Tibial nerve (tissue), 4 donors: ENCODE measurements at regions not wholly inside any gene's neighbourhood (a gene's known extent, or its start where the extent isn't known, plus 50 kb on each side); places are given as distances from the start of the nearest gene placed in this dataset.

Experiments
- DNase-seq, 2 donors: peaks; one replicate each; pipeline ENCODE4 v3.0.0-alpha.2; 2019; ENCODE audit warnings: low spot score in 2 of 2
- H3K27ac ChIP-seq, 4 donors: fragments of 200-600 bp; sonication (generic) in 3 of 4; one replicate each; pipeline ENCODE4 v1.5.1; 2017 to 2019; ENCODE audit warnings: mild to moderate bottlenecking in 1 of 4
- H3K27me3 ChIP-seq, 2 donors: fragments of 200-600 bp; sonication (generic) in 1 of 2; one replicate each; pipeline versions ENCODE4 v1.5.1 to v1.6.0; 2017 to 2019
- H3K36me3 ChIP-seq, 3 donors: fragments of 200-600 bp; sonication (generic); one replicate each; pipeline ENCODE4 v1.5.1; 2018 to 2019
- H3K4me1 ChIP-seq, 4 donors: fragments of 200-600 bp; sonication (generic) in 3 of 4; one replicate each; pipeline ENCODE4 v1.5.1; 2017 to 2019
- H3K4me3 ChIP-seq, 4 donors: fragments of 200-600 bp; sonication (generic) in 3 of 4; one replicate each; pipeline ENCODE4 v1.5.1; 2017 to 2019; ENCODE audit warnings: mild to moderate bottlenecking in 1 of 4, moderate library complexity in 1 of 4
- H3K9me3 ChIP-seq, 4 donors: fragments of 200-600 bp; sonication (generic) in 3 of 4; one replicate each; pipeline ENCODE4 v1.5.1; 2017 to 2019
- CTCF ChIP-seq, 5 experiments: fragments of 200-600 bp in 3 of 5; fragments of 450-650 bp in 2 of 5; sonication (generic) in 3 of 5; IDR thresholded peaks; one replicate each; pipeline ENCODE4 v1.5.1; 2016 to 2019; ENCODE audit warnings: antibody characterized with exemption in 5 of 5, mild to moderate bottlenecking in 3 of 5, moderate library complexity in 2 of 5
- EP300 ChIP-seq, 2 donors: sonication (generic); formaldehyde crosslinking; IDR thresholded peaks; one replicate each; pipeline ENCODE4 v1.6.1; 2017; ENCODE audit warnings: antibody characterized with exemption in 2 of 2, mild to moderate bottlenecking in 1 of 2
- POLR2A ChIP-seq, 2 donors: fragments of 450-650 bp; IDR thresholded peaks; one replicate each; pipeline ENCODE4 v1.6.1; 2017; ENCODE audit warnings: antibody characterized with exemption in 2 of 2, mild to moderate bottlenecking in 2 of 2, moderate library complexity in 2 of 2
- WGBS, 2 donors: methylation state at CpG; one replicate each; pipeline ENCODE4 v1.1.5; 2018; 5-methylcytosine and 5-hydroxymethylcytosine counted together

- Histone ChIP-seq H3K36me3 (no peaks in the 10 kb centered on the region), H3K27ac (no peak overlapping the region), H3K27me3 (no peaks in the 10 kb centered on the region), H3K4me3 (no peak overlapping the region), H3K4me1 (peaks cover 0 to 4% (median 0%) of the 10 kb centered on the region in 4 donors), H3K9me3 (no peaks in the 10 kb centered on the region)
- 53 to 58% methylated on average over 2 of the region's 2 CpGs for WGBS, 2 donors
- DNase-seq = no peak
- TF ChIP-seq CTCF (IDR thresholded peaks at IDR 0.05) (no peak), EP300 (IDR thresholded peaks at IDR 0.05) (no peak), POLR2A (IDR thresholded peaks at IDR 0.05) (no peak)
These were observed 189.9 kb upstream of the PELI2 start for GRCh38 chr14:55928276-55928675.

- 82 to 87% methylated on average over 4 of the region's 4 CpGs for WGBS, 2 donors
- TF ChIP-seq EP300 (IDR thresholded peaks at IDR 0.05) = no peak
- TF ChIP-seq POLR2A (IDR thresholded peaks at IDR 0.05) = no peak
- no peak for TF ChIP-seq CTCF (IDR thresholded peaks at IDR 0.05)
- no peaks in the 10 kb centered on the region for H3K27me3 ChIP-seq
- H3K4me1 ChIP-seq = peaks cover 0 to 4% (median 0%) of the 10 kb centered on the region in 4 donors
- H3K36me3 ChIP-seq = no peaks in the 10 kb centered on the region
- DNase-seq = no peak
- H3K4me3 ChIP-seq = no peak overlapping the region
- no peak overlapping the region for H3K27ac ChIP-seq
- peaks cover 0 to 8% (median 0%) of the 10 kb centered on the region in 4 donors for H3K9me3 ChIP-seq
These were observed 189.1 kb upstream of the PELI2 start for GRCh38 chr14:55929136-55929535.

- Histone ChIP-seq H3K9me3 (peaks cover 0 to 11% (median 0%) of the 10 kb centered on the region in 4 donors), H3K36me3 (no peaks in the 10 kb centered on the region), H3K27ac (no peak overlapping the region), H3K27me3 (no peaks in the 10 kb centered on the region), H3K4me1 (peaks cover 0 to 4% (median 0%) of the 10 kb centered on the region in 4 donors), H3K4me3 (no peak overlapping the region)
- WGBS, 2 donors = 94 to 95% methylated on average over 5 of the region's 5 CpGs
- no peak for TF ChIP-seq POLR2A (IDR thresholded peaks at IDR 0.05)
- no peak for TF ChIP-seq EP300 (IDR thresholded peaks at IDR 0.05)
- no peak for TF ChIP-seq CTCF (IDR thresholded peaks at IDR 0.05)
- no peak for DNase-seq
These were observed 188.0 kb upstream of the PELI2 start for GRCh38 chr14:55930016-55930784.

- Histone ChIP-seq H3K27ac (no peak overlapping the region), H3K36me3 (no peaks in the 10 kb centered on the region), H3K9me3 (peaks cover 0 to 11% (median 0%) of the 10 kb centered on the region in 4 donors), H3K4me3 (no peak overlapping the region), H3K27me3 (no peaks in the 10 kb centered on the region), H3K4me1 (peaks cover 0 to 7% (median 0%) of the 10 kb centered on the region in 4 donors)
- no peak for DNase-seq
- WGBS, 2 donors = 59 to 64% methylated on average over 3 of the region's 3 CpGs
- TF ChIP-seq EP300 (IDR thresholded peaks at IDR 0.05) (no peak), POLR2A (IDR thresholded peaks at IDR 0.05) (no peak)
These were observed 181.5 kb upstream of the PELI2 start for GRCh38 chr14:55936691-55937090.

GRCh38 chr14:55938249-55938791, 179.9 kb upstream of the PELI2 start:
- Histone ChIP-seq H3K27ac (peak overlapping the region in 2 of 4 donors; percentile 13 to 20), H3K9me3 (peaks cover 0 to 11% (median 0%) of the 10 kb centered on the region in 4 donors), H3K36me3 (no peaks in the 10 kb centered on the region), H3K4me3 (no peak overlapping the region), H3K27me3 (no peaks in the 10 kb centered on the region), H3K4me1 (peaks cover 0 to 7% (median 0%) of the 10 kb centered on the region in 4 donors)
- no peak for DNase-seq
- 36 to 54% methylated on average over 10 of the region's 10 CpGs for WGBS, 2 donors
- TF ChIP-seq EP300 (IDR thresholded peaks at IDR 0.05) = no peak
- no peak for TF ChIP-seq POLR2A (IDR thresholded peaks at IDR 0.05)
- no peak for TF ChIP-seq CTCF (IDR thresholded peaks at IDR 0.05)
